ENCODE measurements at regions not wholly inside any gene's neighbourhood (a gene's known extent, or its start where the extent isn't known, plus 50 kb on each side); places are given as distances from the start of the nearest gene placed in this dataset.

DNA sequence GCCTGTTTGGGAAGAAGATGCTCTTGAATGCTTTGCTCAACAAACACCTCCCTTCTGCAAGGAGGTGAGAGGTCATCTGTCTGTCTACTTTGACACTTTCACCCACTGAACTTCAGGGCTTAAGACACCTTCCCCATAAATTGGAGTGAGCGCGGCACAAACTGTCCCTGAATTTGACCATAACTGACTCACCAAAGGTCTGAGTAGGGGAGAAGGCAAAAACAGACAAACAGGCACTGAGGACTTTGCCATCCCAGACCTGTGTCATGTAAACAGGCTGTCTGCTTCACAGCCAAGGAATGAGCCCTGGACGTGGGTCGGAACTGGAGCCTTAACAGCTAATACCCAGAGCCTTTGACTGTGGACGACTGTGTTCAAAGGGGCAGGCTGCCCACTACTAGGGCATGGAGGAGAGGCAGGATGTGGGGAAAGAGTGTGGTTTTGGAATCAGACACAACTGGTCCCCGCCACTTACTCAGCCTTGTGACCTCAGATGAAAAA lies 320.9 kb upstream of the KLF4 start:
- Histone ChIP-seq H3K27ac (ENCODE audit: low read depth in 1 of 2, low read length in 2 of 2) (no peak overlapping the region), H3K9me3 (ENCODE audit: control insufficient read depth in 4 of 4, low read length in 3 of 4) (no peaks in the 10 kb centered on the region), H3K27me3 (ENCODE audit: control insufficient read depth in 4 of 4, insufficient read depth in 4 of 4, low read length in 3 of 4) (no peaks in the 10 kb centered on the region), H3K9ac (ENCODE audit: low read depth in 1 of 2, low read length in 2 of 2) (no peak overlapping the region), H3K4me1 (ENCODE audit: control insufficient read depth in 4 of 4, insufficient read depth in 4 of 4, low read length in 3 of 4) (no peaks in the 10 kb centered on the region), H3K4me3 (ENCODE audit: low read depth in 1 of 3, low read length in 3 of 3) (no peak overlapping the region), H3K36me3 (ENCODE audit: control insufficient read depth in 4 of 4, insufficient read depth in 3 of 4, low read depth in 1 of 4, low read length in 3 of 4) (no peaks in the 10 kb centered on the region)
- TF ChIP-seq HNF4A (conservative IDR thresholded peaks at IDR 0.05) (no peak), JUND (IDR thresholded peaks at IDR 0.05) (no peak), FOXA1 (IDR thresholded peaks at IDR 0.05) (no peak), SP1 (IDR thresholded peaks at IDR 0.05) (no peak), EGR1 (IDR thresholded peaks at IDR 0.05; ENCODE audit: low read depth in 2 of 2) (no peak), NR2F2 (IDR thresholded peaks at IDR 0.05) (no peak), YY1 (IDR thresholded peaks at IDR 0.05) (no peak), GABPA (IDR thresholded peaks at IDR 0.05 in 1 of 2, conservative IDR thresholded peaks at IDR 0.05 in 1 of 2) (no peak), RXRA (IDR thresholded peaks at IDR 0.05) (no peak), TAF1 (conservative IDR thresholded peaks at IDR 0.05) (no peak), FOXA2 (IDR thresholded peaks at IDR 0.05) (no peak)
- TF ChIP-seq, protein P1, sequence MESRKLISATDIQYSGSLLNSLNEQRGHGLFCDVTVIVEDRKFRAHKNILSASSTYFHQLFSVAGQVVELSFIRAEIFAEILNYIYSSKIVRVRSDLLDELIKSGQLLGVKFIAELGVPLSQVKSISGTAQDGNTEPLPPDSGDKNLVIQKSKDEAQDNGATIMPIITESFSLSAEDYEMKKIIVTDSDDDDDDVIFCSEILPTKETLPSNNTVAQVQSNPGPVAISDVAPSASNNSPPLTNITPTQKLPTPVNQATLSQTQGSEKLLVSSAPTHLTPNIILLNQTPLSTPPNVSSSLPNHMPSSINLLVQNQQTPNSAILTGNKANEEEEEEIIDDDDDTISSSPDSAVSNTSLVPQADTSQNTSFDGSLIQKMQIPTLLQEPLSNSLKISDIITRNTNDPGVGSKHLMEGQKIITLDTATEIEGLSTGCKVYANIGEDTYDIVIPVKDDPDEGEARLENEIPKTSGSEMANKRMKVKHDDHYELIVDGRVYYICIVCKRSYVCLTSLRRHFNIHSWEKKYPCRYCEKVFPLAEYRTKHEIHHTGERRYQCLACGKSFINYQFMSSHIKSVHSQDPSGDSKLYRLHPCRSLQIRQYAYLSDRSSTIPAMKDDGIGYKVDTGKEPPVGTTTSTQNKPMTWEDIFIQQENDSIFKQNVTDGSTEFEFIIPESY (IDR thresholded peaks at IDR 0.05) = no peak
- TF ChIP-seq, protein P2, sequence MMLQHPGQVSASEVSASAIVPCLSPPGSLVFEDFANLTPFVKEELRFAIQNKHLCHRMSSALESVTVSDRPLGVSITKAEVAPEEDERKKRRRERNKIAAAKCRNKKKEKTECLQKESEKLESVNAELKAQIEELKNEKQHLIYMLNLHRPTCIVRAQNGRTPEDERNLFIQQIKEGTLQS (IDR thresholded peaks at IDR 0.05) = no peak
- TF ChIP-seq, protein P3, sequence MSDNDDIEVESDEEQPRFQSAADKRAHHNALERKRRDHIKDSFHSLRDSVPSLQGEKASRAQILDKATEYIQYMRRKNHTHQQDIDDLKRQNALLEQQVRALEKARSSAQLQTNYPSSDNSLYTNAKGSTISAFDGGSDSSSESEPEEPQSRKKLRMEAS (IDR thresholded peaks at IDR 0.05) = no peak
- TF ChIP-seq, protein P4, sequence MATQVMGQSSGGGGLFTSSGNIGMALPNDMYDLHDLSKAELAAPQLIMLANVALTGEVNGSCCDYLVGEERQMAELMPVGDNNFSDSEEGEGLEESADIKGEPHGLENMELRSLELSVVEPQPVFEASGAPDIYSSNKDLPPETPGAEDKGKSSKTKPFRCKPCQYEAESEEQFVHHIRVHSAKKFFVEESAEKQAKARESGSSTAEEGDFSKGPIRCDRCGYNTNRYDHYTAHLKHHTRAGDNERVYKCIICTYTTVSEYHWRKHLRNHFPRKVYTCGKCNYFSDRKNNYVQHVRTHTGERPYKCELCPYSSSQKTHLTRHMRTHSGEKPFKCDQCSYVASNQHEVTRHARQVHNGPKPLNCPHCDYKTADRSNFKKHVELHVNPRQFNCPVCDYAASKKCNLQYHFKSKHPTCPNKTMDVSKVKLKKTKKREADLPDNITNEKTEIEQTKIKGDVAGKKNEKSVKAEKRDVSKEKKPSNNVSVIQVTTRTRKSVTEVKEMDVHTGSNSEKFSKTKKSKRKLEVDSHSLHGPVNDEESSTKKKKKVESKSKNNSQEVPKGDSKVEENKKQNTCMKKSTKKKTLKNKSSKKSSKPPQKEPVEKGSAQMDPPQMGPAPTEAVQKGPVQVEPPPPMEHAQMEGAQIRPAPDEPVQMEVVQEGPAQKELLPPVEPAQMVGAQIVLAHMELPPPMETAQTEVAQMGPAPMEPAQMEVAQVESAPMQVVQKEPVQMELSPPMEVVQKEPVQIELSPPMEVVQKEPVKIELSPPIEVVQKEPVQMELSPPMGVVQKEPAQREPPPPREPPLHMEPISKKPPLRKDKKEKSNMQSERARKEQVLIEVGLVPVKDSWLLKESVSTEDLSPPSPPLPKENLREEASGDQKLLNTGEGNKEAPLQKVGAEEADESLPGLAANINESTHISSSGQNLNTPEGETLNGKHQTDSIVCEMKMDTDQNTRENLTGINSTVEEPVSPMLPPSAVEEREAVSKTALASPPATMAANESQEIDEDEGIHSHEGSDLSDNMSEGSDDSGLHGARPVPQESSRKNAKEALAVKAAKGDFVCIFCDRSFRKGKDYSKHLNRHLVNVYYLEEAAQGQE (IDR thresholded peaks at IDR 0.05) = no peak
- TF ChIP-seq, protein P5, sequence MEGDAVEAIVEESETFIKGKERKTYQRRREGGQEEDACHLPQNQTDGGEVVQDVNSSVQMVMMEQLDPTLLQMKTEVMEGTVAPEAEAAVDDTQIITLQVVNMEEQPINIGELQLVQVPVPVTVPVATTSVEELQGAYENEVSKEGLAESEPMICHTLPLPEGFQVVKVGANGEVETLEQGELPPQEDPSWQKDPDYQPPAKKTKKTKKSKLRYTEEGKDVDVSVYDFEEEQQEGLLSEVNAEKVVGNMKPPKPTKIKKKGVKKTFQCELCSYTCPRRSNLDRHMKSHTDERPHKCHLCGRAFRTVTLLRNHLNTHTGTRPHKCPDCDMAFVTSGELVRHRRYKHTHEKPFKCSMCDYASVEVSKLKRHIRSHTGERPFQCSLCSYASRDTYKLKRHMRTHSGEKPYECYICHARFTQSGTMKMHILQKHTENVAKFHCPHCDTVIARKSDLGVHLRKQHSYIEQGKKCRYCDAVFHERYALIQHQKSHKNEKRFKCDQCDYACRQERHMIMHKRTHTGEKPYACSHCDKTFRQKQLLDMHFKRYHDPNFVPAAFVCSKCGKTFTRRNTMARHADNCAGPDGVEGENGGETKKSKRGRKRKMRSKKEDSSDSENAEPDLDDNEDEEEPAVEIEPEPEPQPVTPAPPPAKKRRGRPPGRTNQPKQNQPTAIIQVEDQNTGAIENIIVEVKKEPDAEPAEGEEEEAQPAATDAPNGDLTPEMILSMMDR (IDR thresholded peaks at IDR 0.05; ENCODE audit: low read depth, low read length, missing input control) = no peak
- no peak for DNase-seq (ENCODE audit: low spot score)
- 78% methylated on average over 6 of the region's 6 CpGs for WGBS
